Nephron (organoid): ENCODE measurements at regions not wholly inside any gene's neighbourhood (a gene's known extent, or its start where the extent isn't known, plus 50 kb on each side); places are given as distances from the start of the nearest gene placed in this dataset.

Experiments used
- H3K27ac Mint-ChIP-seq, 3 experiments: 2 replicates each; pipeline ENCODE4 v1.8.0; 2020; ENCODE audit warnings: mixed read lengths in 3 of 3, mild to moderate bottlenecking in 2 of 3, moderate library complexity in 1 of 3
- H3K27me3 Mint-ChIP-seq: 2 replicates; pipeline ENCODE4 v1.8.0; 2021; ENCODE audit warnings: low read depth, mild to moderate bottlenecking, moderate library complexity, mixed read lengths
- H3K36me3 Mint-ChIP-seq: 2 replicates; pipeline ENCODE4 v1.8.0; 2020; ENCODE audit warnings: low read depth, mixed read lengths
- H3K4me1 Mint-ChIP-seq: 2 replicates; pipeline ENCODE4 v1.8.0; 2020; ENCODE audit warnings: mixed read lengths
- H3K4me3 Mint-ChIP-seq, 3 experiments: 2 replicates each; pipeline ENCODE4 v1.8.0; 2020; ENCODE audit warnings: mild to moderate bottlenecking in 3 of 3, mixed read lengths in 3 of 3, moderate library complexity in 2 of 3
- H3K9me3 Mint-ChIP-seq: 2 replicates; pipeline ENCODE4 v1.8.0; 2020; ENCODE audit warnings: mixed read lengths
- TF ChIP-seq, protein P1 (sequence below), 3 experiments: fragments of 200-600 bp; sonication (generic); IDR thresholded peaks; one replicate each; pipeline ENCODE4 v1.5.0; 2021; ENCODE audit warnings: antibody characterized with exemption in 3 of 3; ENCODE audit not compliant: unreplicated experiment in 3 of 3

DNA sequence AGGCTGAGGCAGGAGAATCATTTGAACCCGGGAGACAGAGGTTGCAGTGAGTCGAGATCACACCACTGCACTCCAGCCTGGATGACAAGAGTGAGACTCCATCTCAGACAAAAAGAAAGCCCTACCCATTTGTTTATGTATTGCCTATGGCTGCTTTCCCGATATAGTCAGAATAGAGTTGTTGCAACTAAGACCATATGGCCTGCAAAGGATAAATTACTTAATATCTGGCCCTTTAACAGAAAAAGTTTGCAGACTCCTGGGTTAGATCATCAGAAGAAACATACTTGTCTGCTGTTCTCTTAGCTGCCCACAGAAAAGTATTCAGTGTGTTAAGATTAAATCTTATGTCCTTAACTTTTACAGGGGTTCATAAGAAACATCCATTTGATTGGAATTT lies 122.4 kb upstream of the VASH1 start:
- peaks cover 5% of the 10 kb centered on the region for H3K4me1 Mint-ChIP-seq
- peaks cover 4% of the 10 kb centered on the region for H3K9me3 Mint-ChIP-seq
- H3K4me3 Mint-ChIP-seq: no peak overlapping the region
- no peak overlapping the region for H3K27ac Mint-ChIP-seq
- H3K36me3 Mint-ChIP-seq: no peaks in the 10 kb centered on the region
- no peaks in the 10 kb centered on the region for H3K27me3 Mint-ChIP-seq
- TF ChIP-seq, protein P1, sequence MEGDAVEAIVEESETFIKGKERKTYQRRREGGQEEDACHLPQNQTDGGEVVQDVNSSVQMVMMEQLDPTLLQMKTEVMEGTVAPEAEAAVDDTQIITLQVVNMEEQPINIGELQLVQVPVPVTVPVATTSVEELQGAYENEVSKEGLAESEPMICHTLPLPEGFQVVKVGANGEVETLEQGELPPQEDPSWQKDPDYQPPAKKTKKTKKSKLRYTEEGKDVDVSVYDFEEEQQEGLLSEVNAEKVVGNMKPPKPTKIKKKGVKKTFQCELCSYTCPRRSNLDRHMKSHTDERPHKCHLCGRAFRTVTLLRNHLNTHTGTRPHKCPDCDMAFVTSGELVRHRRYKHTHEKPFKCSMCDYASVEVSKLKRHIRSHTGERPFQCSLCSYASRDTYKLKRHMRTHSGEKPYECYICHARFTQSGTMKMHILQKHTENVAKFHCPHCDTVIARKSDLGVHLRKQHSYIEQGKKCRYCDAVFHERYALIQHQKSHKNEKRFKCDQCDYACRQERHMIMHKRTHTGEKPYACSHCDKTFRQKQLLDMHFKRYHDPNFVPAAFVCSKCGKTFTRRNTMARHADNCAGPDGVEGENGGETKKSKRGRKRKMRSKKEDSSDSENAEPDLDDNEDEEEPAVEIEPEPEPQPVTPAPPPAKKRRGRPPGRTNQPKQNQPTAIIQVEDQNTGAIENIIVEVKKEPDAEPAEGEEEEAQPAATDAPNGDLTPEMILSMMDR (IDR thresholded peaks at IDR 0.05; ENCODE audit: unreplicated experiment in 3 of 3): no peak

DNA sequence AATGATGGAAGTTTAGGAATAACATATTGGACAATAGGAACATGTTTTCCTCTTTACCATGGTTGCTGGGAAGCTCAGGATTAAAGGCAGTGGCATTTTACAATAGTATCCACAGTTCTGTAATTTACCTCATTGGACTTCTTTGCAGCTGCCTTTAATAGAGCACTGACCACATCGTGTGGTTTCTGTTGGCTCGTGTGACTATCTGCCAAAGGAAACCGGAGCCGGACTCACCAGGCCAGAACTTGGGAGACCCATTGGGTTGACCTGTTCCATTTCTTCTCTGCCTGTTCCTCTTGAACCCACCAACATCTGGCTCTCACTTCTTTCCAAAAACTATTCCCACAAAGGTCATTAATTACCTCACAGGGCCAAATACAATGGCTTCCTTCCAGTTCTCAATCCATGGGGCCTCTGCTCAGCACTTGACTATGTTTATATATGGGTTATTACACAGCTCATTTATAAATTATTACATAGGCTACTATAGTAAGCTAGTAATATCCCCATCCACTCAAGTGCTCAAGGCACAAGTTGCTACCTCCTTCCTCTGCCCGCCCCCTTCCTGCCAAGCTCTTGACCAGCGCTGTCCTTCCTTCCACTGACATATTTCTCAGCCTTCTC lies 121.5 kb upstream of the VASH1 start:
- no peaks in the 10 kb centered on the region for H3K36me3 Mint-ChIP-seq
- no peak overlapping the region for H3K4me3 Mint-ChIP-seq
- no peaks in the 10 kb centered on the region for H3K27me3 Mint-ChIP-seq
- TF ChIP-seq, protein P1 (IDR thresholded peaks at IDR 0.05; ENCODE audit: unreplicated experiment in 3 of 3): no peak
- peaks cover 5% of the 10 kb centered on the region for H3K4me1 Mint-ChIP-seq
- peaks cover 4% of the 10 kb centered on the region for H3K9me3 Mint-ChIP-seq
- no peak overlapping the region for H3K27ac Mint-ChIP-seq

DNA sequence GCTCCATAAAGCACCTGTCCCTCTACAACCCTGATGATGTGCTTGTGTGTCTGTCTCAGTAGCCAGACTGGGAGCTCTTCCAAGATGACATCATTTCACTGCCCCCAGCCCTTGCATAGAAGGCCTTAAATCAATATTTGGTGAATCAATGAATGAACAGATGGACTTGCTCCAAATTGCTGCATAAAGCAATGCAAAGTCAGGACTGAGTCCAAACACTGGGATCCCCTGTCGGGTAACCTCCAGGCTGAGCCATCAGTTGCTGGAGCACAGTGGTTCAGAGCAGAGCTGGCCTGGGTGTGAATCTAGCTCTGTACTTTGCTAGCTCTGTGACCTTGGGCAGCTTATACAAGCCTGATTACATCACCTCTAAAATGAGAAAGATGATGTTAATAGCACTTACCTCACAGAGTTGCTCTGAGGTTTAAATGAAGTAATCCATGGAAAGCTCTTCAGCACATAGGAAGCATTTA lies 120.3 kb upstream of the VASH1 start:
- TF ChIP-seq, protein P1 (IDR thresholded peaks at IDR 0.05; ENCODE audit: unreplicated experiment in 3 of 3): no peak
- peaks cover 4% of the 10 kb centered on the region for H3K9me3 Mint-ChIP-seq
- peaks cover 5% of the 10 kb centered on the region for H3K4me1 Mint-ChIP-seq
- no peaks in the 10 kb centered on the region for H3K27me3 Mint-ChIP-seq
- H3K4me3 Mint-ChIP-seq: no peak overlapping the region
- no peaks in the 10 kb centered on the region for H3K36me3 Mint-ChIP-seq
- H3K27ac Mint-ChIP-seq: no peak overlapping the region

DNA sequence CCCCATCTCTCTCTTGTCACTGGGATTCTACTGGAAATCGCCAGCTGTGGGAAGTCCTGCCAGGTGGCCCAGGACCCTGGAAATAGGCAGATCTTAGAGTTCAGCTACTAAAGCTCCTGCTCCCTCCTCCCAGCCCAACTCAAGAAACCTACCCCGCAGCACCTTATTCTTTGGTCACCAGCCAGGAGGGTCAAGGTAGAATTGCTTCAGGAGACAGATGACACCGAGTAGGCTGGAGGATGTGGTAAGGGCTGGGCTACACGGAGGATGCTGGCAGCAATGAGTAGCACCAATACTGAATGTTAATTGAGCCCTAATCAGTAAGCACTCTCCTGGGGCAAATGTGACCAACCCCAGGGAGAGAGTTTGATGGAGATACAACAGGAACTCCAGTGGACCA lies 119.7 kb upstream of the VASH1 start:
- H3K27me3 Mint-ChIP-seq: no peaks in the 10 kb centered on the region
- H3K27ac Mint-ChIP-seq: no peak overlapping the region
- H3K4me1 Mint-ChIP-seq: peaks cover 5% of the 10 kb centered on the region
- TF ChIP-seq, protein P1 (IDR thresholded peaks at IDR 0.05; ENCODE audit: unreplicated experiment in 3 of 3): no peak
- no peak overlapping the region for H3K4me3 Mint-ChIP-seq
- H3K9me3 Mint-ChIP-seq: peaks cover 3% of the 10 kb centered on the region
- H3K36me3 Mint-ChIP-seq: no peaks in the 10 kb centered on the region

DNA sequence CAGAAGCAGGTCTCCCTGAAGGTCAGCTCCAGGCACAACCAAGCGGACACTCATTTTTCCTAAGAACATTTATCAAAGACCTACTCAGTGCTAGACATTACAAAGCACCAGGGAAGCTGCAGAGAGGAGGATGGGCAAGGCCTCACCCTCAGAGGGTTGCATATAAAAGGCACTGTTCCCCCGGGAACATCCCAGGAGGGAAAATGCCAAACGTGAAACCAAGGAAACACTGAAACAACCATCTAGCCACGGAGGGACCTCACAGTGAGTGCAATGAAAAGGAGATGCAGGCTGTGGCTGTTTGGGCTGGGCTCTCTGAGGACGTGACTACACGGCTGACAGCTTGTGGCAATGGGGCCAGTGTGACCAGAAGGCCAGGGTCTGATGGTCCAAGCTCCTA lies 117.4 kb upstream of the VASH1 start:
- H3K9me3 Mint-ChIP-seq: no peaks in the 10 kb centered on the region
- H3K36me3 Mint-ChIP-seq: no peaks in the 10 kb centered on the region
- no peak overlapping the region for H3K27ac Mint-ChIP-seq
- H3K27me3 Mint-ChIP-seq: no peaks in the 10 kb centered on the region
- H3K4me3 Mint-ChIP-seq: no peak overlapping the region
- TF ChIP-seq, protein P1 (IDR thresholded peaks at IDR 0.05; ENCODE audit: unreplicated experiment in 3 of 3): no peak
- H3K4me1 Mint-ChIP-seq: peaks cover 5% of the 10 kb centered on the region

DNA sequence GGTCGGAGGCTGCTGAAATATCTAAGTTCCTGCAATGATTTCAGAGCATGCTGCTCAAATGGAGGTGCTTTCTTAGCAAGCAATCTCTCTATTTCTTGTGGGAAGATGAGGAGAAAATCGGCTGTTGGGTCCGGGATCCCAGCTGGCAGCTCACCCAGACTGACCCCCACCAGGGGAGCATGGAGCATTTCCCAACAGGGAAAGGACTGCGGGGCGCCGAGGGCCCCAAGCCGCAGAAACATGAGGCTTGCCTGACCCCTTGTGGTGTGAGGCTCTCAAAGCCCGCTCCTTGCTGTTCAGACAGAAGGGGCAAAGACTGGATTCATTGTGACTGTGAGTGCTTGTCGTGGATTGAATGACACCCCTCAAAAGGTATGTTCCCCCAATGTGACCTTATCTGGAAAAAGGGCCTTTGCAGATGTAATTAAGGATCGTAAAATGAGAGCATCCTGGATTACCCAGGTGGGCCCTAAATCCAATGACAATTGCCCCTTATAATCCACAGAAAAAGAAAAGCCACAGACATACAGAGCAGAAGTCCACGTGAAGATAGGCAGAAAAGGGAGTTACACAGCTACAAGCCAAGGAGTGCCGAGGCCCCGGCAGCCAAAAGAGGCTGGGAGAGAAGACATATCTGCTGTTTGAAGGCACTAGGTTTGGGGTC lies 116.3 kb upstream of the VASH1 start:
- H3K27ac Mint-ChIP-seq: no peak overlapping the region
- H3K9me3 Mint-ChIP-seq: no peaks in the 10 kb centered on the region
- H3K36me3 Mint-ChIP-seq: no peaks in the 10 kb centered on the region
- TF ChIP-seq, protein P1 (IDR thresholded peaks at IDR 0.05; ENCODE audit: unreplicated experiment in 3 of 3): peak; percentile 73 to 84 (median 82)
- H3K4me3 Mint-ChIP-seq: no peak overlapping the region
- no peaks in the 10 kb centered on the region for H3K27me3 Mint-ChIP-seq
- peaks cover 5% of the 10 kb centered on the region for H3K4me1 Mint-ChIP-seq
